ENCODE measurements at regions not wholly inside any gene's neighbourhood (a gene's known extent, or its start where the extent isn't known, plus 50 kb on each side); places are given as distances from the start of the nearest gene placed in this dataset.
"Not testable (repeated sequence)": the region's sequence is repeated elsewhere in the genome, so short reads cannot be mapped to it uniquely, and the experiment has no call there.

DNA sequence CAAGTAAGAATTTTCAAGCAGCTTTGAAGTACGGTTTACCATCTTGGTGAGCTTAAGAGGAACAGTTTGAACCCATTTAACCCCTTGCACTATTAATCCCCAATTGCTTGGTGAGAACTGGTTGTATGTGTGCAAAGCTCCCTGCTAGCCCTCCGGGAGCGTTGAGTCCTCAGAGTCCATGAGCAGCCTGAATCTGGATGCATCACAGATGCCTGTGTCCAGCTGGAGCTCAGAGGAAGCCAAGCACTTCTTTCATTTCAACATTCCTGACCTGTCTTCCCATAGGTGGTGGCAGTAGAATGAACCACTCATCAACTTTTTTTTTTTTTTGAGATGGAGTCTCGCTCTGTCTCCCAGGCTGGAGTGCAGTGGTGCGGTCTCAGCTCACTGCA, 199.9 kb upstream of the IRF2BP2 start:
- DNase-seq = not testable (repeated sequence)

DNA sequence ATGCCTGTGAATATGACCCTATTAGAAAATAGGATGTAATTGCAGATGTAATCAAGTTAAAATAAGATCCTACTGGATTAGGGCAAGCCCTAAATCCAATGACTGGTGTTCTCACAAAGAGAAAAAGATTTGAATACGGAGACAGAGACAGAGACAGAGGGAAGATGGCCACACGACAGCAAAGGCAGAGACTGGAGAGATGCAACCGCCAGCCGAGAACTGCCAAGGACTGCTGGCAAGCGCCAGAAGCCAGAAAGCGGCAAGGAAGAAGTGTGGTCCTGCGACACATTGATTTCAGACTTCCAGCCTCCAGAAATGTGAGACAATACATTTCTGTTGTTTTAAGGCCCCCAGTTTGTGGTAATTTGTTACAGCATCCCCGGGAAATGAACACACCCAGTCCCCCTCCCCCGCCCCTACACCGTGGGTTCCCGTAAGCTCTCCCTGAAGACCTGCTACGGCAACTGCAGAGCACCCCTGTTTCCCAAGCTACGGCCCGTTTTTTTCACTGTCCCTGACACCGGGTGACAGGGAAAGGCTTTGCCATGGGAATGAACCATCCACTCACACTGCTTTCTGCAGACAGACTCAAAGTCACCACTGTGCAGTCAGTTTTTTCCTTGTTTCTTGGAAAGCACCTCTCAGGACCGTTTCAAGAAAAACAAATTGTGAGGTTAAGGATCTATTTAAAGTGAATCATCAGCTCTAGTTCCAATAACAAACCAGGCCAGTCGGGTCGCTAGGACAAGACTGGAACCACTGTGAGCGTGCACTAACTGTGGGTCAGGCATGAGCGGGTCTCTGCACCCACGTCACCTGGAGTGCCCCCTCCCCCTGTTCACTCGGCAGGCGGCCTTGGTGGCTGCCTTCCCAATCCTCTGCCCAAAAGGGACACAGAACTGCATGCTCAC, 199.2 kb upstream of the IRF2BP2 start:
- not testable (repeated sequence) for DNase-seq

DNA sequence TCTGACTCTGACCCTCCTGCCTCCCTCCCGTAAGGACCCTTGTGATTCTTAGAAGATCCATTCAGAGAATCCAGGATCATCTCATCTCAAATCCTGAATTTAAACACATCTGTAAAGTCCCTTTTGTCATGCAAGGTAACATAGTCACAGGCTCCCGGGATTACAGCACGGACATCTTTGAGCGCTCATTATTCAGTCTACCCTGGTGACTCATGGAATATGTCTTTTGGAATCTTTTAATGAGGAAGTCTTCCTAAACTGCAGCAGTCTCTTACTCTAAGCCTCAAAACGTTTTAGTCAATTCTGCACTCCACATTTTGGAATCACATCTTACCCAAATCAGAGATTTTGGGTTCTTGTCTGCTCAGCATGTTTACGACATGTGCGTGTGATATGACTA, 198.5 kb upstream of the IRF2BP2 start:
- not testable (repeated sequence) for DNase-seq

DNA sequence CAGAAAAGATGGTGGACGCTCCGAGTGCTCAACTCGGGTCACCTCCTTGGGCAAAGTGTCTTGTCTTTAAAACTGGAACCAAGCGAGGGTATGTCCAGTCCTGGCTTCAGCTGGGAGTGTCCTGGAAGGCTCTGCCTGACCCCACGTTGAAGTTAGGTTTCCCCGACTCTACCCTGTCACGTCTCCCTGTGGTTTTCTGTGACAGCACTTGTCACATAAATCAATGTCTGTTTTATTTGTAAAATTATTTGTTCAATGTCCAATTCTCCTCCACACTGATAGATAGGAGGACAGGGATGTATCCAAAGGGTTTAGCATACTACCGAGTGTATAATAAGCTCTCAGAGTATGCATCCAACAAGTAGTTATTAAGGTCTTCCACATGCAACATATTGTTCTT, 197.7 kb upstream of the IRF2BP2 start:
- not testable (repeated sequence) for DNase-seq

DNA sequence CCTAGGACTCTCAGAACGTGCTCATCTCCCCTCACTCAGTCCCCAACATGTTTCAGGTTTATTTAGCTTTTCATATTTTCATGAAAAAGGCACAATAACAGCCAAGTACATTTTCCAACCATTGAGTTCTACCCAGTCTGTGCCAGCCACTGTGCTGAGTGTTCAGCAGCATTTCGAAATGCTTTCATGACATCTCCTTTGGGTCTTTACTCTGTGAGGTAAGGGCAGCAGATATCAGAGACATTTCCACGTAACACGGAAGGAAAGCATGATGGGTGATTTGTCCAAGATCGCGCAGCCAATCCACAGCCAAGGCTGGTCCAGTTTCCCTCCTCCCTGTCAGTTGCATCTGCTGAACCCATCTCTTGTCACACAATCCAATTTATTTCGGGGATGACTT, 192.6 kb upstream of the IRF2BP2 start:
- DNase-seq = not testable (repeated sequence)

DNA sequence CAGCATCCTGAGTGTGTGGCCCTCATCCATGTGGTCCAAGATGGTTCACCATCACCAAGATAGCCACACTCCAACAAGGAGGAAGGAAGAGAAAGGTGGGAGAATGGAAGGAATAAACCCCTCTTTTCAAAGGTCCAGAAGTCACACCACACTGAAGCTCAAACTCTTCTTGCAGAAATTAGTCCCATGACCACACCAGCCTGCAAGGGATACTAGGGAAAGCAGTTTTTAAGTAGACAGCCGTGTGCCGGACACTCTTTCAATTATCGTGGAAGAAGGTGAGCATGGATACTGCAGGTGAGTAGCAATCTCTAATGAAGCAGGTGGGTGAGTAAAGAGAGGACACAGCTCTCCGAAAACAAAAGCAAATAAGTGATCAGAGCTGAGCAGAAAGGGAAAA, 191.7 kb upstream of the IRF2BP2 start:
- not testable (repeated sequence) for DNase-seq

DNA sequence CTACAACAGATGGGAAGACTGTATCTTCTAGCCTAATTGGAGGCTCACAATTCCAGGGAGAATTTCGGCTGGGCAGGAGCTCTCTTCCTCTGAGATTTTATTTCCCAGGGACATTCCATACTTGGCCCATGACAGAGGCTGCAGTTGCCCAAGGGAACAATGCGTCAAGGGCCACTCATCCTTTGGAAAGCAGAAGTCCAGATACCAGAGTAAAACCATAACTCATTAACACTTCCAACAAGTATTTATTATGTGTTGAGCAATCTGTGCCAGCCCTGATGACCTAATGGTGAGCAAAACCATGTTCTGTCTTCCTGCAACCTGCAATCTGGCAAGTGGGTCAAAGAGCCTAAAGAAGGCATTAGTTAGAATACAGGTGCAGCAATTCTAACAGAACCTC, 191.2 kb upstream of the IRF2BP2 start:
- not testable (repeated sequence) for DNase-seq

DNA sequence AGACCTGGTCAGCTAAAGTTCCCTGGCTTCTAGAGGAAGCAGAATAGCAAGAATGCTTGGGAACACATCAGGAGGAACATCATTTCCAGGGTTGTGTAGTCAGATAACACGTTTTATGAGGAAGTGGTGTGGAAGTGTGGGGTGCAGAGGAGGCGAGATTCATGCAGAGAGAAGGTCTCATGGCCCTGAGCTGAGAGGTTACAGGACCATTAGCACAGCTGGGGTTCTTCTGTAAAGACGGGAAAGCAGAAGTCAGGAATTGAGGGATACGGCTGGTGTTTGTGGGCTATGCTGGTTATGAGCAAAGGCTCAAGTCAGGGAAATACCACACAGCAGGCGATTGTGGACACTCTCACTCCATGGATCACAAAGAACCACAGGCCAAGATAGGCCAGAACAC, 190.6 kb upstream of the IRF2BP2 start:
- DNase-seq = not testable (repeated sequence)

DNA sequence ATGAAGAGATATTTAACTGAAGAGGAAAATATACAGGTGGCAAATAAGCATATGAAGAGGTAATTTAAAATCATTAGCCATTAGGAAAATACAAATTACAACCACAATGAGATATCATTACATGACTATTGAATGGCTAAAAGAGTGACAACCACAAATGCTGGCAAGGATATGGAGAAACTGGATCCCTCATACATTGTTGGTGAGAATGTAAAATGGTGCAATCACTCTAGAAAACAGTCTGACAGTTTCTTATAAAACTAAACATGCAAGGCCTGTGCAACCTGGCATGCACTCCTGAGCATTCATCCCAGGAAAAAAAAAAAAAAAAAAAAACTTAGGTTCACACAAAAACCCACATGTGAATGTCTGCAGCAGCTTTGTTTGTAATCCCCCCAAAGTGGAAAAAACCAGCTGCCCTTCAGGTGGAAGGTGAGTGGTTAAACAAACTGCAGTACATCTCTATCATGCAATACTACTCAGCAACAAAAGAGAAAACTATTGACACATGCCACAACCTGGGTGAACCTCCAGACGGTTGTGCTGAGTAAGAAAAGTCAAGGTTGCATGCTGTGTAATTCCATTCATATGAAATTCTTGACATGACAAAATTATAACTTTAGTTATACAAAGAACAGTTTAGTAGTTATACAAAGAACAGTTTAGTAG, 189.2 kb upstream of the IRF2BP2 start:
- DNase-seq = not testable (repeated sequence)

DNA sequence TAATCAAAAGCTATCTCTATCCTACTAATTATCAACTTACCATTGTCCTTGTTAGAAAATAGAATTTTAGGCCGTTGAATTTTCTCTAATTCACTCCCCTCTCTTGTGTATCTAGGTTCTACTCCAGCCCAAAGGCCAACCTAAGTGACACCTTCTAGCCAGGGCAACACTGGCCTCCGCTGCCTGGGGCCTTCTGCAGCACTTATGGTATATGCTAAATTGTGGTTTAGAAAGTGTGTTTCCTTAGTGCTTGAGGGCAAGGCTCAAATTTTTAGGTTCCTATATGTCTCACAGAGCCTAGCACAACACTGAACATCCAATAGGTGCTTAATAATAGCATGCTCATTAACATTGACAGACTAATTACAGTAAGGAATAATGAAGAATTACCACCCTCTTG, 187.2 kb upstream of the IRF2BP2 start:
- DNase-seq = not testable (repeated sequence)

DNA sequence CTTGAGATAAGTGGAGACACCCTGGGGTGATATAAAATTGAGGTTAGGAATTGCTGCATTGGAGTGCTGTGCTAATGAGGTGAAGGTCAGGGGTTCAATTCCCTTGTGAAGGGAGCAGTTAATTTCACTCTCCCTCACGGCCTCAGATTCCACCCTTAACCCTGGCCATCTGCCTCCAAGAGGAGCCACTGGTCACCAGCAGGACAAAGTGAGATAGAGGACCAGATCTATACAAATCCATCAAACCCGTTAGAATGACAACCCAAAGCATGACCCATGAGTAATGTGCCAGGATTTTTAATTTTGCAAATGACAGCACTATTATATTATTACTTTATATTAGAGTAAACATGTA, 186.4 kb upstream of the IRF2BP2 start:
- DNase-seq = not testable (repeated sequence)

DNA sequence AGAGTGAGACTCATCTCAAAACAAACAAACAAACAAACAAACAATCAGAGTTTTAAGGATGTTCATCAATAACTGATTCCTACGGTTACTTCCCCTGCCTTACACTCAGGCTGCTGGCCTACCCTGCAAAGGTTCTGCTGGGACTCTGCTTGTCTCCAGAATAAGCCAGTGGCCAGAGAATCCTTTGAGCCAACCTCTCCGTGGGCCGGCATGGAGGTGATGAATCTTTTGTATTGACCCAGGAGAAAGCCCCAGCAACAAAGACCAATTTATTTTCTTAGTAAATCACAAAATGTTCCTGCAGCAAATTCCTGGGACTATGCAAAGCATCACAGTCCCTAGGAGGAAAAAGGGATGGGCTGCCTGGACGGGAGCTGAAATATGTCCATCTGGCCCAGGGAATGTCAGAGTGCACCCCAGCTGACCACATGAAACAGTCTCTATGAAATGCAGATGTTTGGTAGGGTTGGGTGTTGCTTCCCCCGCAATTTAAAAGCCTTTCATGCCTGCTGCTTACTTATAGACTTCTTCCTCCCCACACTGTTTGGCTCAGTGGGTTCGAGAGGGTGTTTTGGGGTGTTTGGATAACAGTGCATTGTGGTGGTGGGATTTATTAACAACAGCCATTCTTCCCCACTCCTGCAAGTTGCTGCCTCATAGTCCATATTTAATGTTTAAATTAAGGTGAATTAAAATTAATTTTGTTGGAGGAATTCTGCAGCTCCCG, 185.9 kb upstream of the IRF2BP2 start:
- not testable (repeated sequence) for DNase-seq

DNA sequence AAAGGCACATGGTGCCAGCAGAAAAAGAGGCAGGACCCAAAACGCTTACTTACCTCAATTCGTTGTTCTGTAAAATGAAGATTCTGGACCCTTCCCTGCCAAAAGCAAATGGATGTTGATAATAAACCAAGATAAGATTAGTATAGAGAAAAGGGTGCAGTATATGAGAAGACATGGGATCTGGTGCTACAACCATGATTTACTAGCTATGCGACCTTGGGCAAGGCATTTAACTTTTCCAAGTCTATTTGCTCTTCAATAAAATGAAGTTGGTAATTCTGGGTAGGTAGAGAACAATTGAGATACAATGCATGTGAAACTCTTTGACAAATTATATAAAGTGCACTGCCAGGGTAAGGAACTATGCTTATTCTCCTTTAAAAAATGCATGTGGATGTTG, 185.0 kb upstream of the IRF2BP2 start:
- not testable (repeated sequence) for DNase-seq

DNA sequence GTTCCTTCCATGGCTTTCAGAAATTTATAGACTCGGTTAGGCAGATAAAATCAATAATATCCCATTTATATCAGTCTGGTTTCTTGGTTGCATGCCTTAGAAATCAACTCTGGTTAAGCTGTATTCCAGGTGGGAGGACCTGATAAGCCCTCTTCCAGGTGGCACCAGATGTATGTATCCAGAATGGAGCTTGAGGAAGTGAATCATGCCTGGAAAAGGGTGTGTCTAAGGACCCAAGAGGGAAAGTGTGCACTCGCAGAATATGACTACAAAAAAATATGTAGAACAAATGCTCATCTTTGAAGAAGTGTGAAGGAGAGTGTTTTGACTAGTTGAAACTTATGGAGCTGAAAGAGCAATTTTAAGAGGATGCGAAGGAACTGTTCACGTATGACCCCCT, 184.5 kb upstream of the IRF2BP2 start:
- not testable (repeated sequence) for DNase-seq

DNA sequence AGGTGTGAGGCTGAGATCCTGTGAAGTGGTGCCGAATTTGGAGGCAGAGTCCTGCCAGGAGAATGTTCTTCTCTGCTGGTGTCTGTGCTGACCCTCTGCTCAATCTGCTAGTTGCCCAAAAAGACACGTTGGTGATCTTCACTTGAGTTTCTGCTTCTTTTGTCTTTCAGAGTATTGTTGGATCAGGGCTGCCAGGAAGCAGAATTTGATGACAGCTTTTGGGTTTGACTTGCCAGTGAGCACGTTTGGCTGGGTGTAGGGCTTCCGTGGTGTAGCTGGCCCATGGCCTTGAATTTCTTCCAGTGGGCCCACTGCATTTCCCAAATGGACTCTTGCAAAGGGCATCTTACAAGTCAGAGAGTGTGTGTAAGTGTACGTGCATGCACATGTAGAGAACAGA, 183.9 kb upstream of the IRF2BP2 start:
- not testable (repeated sequence) for DNase-seq

DNA sequence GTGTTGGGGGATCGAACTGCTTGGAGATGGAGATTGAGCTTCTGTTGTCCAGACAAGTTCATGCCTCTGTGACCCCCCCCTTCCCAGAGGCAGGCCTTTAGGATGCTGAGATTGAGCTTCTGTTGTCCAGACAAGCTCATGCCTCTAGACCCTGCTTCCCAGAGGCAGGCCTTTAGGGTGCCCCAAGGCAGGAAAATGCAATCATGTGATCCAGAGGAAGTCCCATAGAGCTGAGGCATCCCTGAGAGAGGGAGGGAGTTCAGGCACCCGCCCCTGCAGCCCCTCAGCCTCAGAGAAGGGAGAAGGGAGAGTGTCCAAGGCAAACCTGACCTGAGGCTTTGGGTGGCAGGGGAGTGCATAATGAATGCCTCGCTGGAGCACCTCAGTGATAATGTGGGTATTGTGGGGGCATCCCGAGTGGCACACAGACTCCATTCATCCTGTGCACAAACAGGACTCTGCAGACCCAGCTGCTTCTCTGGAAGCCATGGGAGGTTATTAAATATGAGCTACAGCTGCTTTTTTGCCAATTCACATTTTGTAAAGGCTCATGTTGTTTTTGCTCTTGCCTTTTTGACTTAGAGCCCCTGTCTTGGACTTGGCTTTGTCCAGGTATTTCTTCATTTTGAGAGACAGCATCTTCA, 182.4 kb upstream of the IRF2BP2 start:
- not testable (repeated sequence) for DNase-seq

DNA sequence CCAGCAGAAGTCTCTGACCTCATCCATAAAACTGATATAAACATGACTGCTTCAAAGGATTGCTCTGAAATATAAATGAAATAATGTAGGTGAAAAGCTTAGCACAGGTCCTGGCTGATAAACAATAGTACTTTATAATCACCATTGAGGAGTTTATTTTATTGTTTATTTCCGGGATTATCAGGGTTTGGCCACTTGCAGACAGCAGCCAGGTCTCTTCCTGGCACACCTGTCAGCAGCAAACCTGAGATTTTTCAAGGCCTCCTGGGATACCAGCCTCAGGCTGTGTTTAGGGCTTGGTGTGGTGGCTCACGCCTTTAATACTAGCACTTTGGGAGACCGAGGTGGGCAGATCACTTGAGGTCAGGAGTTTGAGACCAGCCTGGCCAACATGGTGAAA, 181.6 kb upstream of the IRF2BP2 start:
- not testable (repeated sequence) for DNase-seq

DNA sequence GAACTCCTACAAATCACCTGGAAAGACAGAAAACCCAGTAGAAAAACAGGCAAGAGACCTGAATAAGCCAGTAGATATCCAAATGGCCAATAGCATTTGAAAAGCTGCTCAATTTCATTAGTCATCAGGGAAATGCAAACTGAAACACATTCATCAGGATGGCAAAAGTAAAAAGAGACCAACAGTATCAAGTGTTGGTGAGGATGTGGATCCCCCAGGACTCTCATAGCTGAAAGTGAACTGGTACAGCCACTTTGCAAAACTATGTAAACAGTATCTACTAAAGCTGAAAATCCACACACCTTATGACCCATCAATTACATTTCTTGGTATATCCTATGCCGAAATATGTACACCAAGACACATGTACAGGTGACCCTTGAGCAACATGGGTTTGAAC, 180.4 kb upstream of the IRF2BP2 start:
- DNase-seq = not testable (repeated sequence)

DNA sequence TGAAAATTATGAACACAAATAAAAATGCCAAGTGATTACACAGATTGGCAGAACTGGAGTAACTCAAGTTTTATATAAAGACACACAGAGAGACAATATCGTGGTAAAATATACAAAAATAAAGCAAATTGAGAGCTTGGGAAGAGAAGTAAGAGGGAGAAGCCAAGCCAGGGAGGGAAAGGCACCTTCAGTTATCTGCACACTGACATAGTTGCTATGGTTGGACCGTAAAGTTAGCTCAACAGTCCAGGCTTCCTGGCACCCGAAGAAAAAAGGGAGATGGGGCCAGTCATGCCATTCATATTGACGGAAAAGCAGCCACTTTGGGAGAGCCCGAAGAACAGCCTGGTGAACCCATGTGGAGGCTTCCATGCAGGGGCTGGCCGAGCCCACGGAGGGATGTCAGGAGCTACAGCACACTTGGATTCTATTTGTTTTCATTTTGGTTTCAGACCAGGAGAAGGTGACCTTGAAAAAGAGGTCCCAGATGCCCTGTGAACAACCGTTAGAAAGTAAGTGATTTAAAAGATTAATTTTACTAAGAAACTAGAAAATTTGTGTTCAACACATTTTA, 177.1 kb upstream of the IRF2BP2 start:
- not testable (repeated sequence) for DNase-seq

DNA sequence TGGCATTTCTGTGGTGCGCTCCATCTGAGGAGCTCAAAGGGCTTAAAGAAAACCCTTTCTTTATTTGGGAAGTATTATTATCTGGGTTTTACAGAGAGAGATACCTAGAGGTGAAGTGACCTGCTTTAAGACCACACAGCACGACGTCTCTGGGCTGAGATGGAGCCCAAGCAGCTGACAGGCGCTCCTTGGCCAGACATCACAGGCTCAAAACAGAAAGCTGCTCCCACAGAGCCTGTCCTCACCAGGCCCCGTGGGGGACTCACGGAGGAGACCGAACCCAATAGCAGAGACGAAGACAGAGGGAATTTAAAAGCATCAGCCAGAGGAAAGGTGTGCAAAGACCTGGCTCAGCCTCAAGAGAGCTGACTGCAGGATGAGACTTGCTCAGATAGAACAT, 175.9 kb upstream of the IRF2BP2 start:
- DNase-seq = not testable (repeated sequence)

DNA sequence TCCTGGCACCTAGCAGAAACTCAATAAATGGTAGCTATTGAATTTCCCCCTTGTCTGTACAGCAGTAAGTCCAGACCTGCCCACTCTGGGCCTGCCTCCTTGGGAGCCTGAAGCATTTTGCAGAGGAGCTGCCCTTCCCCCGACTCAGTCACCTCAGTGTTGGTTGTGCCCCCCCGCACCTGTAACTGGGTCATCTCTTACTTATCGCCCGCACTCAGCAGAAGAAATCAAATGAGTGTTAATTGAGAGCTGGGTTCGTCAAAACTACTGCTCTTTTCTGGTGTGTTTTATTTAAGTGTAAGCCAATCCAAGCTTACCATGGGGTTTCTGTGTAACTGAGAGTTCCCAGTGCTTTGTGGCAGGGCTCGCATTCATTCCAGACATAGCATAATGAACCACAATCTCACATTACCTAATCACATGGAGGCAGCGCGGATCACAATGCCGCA, 175.5 kb upstream of the IRF2BP2 start:
- not testable (repeated sequence) for DNase-seq

DNA sequence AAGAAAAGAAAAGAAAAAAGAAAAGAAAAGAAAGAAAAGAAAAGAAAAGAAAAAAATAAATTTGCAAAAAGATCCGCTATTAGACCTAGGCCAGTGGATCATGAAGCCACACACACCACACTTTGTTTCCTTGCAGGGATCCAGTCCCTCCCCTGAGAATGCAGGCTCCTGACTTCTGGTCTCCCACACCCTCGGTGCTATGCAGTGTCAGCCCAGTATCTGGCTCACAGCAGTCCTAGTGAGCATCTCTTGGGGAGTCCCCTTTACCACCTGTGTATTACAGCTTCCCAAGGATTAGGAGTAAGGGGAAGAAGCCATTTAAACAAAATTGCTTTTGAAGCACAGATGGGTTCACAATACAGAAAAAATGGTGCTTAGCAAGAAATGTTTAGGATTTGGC, 174.1 kb upstream of the IRF2BP2 start:
- not testable (repeated sequence) for DNase-seq

Measured in stimulated activated CD4-positive, alpha-beta T cell treated with anti-CD3 and anti-CD28 coated beads, Interleukin-15, amount 100 ng/mL, for 24 hours (primary cell).